Stimulated activated CD8-positive, alpha-beta memory T cell treated with anti-CD3 and anti-CD28 coated beads, Interleukin-2, amount 100 ng/mL, for 48 hours (primary cell): ENCODE measurements at regions not wholly inside any gene's neighbourhood (a gene's known extent, or its start where the extent isn't known, plus 50 kb on each side); places are given as distances from the start of the nearest gene placed in this dataset.
"Not testable (repeated sequence)": the region's sequence is repeated elsewhere in the genome, so short reads cannot be mapped to it uniquely, and the experiment has no call there.

Experiments used
- DNase-seq, 2 donors: peaks; one replicate each; pipeline ENCODE4 v3.0.0-alpha.2; 2020; ENCODE audit warnings: low read depth in 2 of 2

DNA sequence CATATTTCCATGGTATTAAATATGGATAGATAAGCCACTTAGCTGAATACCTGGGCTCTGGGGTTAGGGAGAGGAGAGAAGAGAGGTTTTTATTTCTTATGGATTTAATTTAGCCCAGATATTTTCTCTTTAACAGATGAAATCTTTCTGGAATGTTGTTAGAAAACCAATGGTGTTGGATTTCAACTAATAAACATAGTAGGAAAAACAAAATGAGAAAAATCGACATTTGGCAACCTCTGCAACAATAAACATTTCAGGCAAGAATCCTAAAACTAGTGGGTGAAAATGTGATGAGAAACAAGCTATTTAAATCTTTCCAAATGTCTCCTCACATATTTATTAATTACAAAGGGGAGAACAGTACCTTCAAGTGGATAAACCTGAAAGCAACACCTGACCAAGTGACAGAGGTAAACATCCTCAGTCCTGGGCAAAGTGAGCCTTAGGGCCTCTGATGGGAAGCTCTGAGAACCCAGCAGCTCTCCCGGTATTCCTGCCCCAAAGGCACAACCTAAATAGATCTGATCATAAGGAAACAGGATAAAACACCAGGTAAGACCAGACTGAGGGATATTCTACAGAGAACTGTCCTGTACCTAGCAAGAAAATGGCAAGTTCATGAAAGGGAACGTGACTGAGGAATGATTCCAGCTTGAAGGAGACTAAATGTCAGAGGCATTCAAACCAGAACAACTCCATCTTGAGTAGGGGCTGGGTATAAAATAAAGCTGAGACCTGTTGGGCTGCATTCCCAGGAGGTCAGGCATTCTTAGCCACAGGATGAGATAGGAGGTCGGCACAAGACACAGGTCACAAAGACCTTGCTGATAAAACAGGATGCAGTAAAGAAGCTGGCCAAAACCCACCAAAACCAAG, 163.7 kb downstream of the ESM1 start:
- DNase-seq = no peak

DNA sequence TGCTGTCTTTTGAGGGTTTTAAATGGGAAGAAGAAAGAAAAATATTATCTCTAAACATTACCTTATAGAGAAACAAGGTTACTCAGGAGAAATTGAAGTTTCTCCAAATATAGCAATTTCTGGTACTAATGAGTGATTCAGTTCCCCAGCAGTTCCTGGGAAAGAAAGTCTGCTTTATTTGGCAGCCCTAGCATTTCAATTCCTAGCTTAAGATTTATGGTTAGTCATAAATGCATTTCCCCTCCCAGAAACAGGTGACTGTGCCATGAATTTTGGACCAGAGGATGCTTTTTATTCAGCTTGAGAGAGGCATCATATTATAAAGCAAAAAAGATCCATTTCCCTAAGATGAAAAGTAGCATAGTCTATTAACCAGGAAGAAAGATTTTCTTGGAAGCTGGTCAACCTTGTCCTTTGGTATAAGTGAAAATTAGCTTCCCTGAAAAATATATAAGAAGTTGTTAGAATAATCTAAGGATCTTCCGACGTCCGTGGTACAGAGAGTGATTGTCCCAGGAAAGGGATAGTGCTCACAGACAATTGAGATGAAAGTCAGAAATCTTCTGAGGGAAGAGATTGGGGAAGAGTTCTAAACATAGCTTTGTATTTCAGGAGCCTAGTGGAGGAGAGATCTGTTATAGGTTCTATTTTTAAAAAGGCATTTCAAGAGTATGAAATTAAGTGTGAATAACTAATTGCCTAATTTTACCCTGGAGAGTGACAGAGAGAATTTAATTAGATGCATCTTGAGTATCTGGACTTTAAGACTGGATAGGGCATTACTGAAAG, 164.9 kb downstream of the ESM1 start:
- DNase-seq = no peak

DNA sequence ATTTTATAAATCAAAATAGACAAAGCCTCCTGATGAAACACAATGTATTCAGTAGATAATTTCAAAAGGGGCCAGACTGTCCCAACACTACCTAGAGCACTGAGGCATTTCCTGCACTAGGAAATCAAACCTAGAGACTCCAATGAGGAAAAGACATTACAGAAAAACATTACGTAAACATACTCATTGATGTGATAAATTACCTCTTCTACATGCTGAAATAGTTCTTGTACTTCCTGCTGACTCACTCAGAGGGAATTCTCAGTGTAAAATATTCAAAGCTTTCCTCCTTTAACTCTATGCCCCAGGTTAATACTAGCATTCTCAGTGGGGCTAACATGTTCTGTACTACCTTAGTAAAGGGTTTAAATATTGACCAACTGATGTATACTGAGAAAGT, 178.0 kb downstream of the ESM1 start:
- no peak for DNase-seq

DNA sequence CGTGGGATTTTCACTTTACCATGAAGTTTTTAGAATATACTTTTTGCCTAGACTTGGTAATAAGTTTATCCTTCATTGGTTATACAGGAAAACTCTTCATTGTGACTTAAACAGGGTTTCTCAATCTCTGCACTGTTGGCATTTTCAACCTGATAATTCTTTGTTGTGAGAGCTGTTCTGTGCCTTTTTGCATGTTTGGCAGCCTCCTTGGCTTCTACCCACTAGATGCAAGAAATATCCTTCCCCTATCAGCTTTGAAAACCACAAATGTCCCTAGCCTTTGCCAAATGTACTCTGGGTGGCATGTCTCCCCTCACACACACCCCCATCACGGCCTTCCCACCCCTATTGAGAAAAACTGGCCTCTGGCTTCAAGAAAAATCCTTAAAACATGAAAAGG, 180.9 kb downstream of the ESM1 start:
- DNase-seq = no peak

DNA sequence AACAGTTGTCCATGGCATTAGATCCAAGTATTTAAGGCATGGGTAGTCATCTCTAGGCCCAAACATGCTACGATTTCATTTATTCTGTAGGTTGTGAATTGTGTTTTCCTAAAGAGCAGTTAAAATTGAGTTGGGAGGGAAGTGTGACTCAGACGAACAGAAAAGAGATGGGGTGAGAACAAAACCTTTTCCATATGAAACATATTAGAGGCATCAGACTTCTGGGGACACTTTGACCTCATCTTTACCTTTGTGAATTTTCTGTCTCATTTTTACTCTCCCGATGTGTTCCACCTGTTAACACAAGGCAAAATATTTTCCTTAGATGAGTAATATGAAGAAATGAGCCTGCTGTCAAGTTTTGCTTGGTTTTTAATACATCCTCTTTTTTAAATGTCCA, 181.3 kb downstream of the ESM1 start:
- DNase-seq = no peak

DNA sequence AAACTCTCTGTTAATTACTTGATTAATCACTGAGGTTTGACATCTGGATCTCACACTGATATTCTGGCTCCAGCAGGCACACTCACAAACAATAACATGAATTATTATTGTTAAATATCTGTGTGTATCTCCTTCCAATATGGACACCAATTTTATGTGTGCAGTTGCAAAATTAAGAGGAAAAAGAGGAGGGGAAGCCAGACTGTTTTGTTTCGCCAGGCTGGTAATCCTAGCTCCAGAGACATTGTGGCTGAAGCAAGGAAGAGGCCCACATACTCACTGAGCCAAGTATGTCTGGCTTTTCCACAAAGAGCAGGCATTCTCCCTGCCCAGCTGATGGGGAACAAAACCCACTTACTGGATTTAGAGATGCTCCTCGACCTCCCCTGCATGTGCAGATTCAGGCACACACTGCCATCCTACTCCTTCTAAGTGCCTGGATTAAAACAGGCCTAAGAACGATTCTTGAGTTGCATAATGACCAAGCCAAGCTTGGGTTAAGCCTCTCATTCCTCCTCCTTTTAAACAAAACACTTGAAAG, 181.9 kb downstream of the ESM1 start:
- DNase-seq = no peak

DNA sequence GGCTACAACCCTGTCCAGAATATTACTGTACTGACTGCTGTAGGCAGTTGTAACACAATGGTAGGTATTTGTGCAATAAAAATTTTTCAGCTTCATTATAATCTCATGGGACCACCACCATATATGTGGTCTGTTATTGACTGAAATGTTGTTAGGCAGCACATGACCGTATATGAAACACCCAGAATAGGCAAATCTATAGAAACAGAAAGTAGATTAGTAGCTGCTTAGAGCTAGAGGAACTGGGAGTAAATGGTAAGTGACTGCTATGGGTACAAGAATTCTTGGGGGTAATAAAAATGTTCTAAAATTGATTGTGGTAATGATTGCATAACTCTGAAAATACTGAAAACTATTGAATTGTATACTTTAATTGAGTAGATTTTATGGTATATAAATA, 185.7 kb downstream of the ESM1 start:
- no peak for DNase-seq

DNA sequence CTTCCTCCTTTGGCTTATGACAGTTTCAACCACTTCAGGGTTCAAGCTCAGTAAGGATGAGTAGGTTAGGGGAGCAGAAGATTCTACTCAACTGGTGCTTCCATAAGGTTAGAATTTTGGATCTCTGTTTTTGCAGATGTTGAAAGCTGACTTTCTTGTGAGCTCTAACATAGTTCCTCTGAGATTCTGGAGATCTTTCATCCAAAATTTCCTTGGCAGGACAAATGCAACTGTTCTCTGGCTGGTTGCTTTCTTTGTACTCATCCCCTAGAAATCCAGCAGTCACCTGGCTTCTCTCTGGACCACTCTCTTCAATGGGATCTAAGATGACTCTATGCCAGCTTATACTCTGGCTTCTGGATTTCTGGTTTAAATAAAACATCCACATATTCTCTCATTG, 189.6 kb downstream of the ESM1 start:
- DNase-seq = no peak

DNA sequence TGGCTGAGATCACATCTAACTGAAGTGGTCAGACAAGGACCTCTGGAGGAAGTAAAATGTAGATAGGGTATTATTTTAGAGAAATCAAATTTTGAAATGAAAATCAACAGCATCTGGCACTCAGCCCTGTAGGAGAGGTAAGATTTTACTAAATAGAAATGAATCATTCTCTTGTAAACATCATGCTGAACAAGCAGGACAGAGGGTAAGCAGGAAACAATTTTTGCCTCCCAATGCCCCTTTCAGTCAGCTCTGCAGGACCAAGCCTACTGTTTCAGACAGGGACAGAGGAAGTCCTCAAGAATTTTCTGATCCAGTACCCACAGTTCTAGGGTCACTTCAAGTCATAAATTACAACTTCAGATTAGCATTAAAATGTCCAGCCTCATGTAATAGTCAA, 190.1 kb downstream of the ESM1 start:
- DNase-seq = no peak

DNA sequence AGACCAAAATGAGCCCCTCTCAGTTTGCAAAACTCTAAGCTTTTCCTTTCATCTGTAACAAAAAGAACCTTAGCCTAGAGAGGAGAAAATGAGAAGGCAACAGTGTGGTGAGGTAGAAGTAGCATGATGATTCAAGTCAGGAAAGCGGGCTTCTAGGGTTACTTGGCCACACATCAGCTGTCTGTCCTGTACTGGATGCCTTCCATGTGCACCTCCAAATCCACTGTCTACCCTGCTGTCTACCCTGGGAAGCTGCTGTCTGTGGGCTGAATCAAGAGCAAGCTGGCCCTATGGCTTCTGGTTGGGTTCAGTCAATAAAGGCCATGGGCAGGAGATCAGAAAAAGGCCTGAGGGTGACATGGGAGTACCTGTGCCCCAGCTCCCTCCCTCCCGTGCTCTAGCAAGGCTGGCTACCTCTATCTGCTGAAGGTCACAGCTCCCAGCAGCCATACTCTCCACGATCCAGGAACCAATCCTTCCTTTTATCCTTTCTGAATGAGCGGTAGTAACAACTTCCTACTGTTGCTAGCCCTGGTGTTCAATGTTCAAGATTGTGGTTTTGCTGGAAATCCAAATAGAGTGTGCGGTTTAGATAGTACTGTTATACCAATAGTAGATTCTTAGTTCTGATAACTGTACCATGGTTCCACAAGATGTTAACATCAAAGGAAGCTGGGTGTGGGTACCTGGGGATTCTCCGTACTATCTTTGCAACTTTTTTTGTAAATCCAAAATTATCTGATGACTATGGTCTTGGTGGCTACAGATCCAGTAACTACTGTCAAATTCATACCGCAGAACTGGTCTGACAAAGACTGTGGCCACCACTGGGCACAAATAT, 191.0 kb downstream of the ESM1 start:
- no peak for DNase-seq

DNA sequence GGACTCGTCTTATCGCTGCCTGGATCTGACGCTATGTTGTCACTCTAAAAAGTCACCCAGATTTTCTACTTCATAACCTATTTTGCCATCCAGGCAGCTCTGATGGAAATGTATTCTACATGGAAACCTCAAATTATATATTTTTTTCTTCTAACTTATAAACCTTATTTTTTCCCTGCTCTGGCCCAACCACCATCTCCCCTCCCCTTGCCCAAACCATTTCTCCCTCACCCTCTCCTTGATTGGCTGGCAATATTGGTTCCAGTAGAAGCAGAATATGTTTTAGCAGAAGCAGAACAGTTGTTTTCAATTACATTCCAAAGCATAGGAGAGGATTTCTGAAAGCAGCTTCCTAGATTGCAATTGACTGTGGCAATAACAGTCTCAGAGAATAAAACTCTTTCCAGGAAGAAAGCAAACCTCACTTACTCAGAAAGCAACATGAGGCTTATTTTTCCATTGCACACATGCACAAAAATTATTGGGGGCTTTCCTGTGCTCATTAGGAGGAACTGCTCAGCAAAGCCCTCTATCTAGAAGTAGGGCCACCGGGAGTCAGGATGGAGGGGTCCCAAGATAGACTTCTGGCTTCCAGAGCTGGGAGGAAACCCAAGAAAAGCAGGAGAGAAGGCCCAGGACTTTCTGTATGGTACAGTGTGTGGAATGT, 191.8 kb downstream of the ESM1 start:
- no peak for DNase-seq

DNA sequence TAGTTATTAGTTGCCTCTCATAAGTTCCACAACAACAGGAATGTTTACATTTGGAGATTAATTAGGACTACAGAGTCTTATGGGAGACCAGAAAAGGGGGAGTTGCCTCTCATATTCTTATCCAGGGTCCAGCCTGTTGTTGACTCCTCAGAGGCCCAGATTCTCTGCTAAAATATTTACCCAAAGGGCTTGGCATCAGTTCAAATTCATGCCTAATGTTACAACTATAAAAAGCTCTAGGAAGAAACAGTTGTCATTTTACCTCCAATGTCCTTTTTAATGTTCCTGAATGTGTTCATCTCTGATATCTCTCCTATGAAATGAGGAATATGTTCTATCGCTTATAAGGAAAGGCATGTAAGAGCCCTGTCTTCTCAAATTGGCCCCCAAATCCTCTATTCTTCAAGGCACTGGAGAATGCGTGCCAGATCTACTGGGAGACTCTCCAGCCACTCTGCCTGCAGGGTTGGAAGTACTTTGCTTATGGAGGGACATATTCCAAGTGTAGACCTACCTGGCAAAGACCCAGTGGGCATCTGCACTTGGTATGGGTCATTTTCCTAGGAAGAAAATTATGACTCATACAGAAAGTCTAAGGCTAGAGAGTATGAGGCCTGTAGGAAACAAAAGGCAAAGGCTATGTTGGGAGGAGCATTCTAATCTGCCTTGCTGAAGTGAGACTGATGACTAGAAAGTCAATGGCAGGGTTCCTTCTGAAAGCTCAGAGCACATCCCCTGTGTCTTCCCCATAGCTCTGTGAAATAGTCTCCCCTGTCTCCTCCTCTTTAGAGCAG, 192.6 kb downstream of the ESM1 start:
- DNase-seq = no peak

DNA sequence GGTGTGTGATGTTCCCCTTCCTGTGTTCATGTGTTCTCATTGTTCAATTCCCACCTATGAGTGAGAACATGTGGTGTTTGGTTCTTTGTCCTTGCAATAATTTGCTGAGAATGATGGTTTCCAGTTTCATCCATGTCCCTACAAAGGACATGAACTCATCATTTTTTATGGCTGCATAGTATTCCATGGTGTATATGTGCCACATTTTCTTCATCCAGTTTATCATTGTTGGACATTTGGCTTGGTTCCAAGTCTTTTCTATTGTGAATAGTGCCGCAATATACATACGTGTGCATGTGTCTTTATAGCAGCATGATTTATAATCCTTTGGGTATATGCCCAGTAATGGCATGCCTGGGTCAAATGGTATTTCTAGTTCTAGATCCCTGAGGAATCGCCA, 197.5 kb downstream of the ESM1 start:
- DNase-seq = not testable (repeated sequence)

DNA sequence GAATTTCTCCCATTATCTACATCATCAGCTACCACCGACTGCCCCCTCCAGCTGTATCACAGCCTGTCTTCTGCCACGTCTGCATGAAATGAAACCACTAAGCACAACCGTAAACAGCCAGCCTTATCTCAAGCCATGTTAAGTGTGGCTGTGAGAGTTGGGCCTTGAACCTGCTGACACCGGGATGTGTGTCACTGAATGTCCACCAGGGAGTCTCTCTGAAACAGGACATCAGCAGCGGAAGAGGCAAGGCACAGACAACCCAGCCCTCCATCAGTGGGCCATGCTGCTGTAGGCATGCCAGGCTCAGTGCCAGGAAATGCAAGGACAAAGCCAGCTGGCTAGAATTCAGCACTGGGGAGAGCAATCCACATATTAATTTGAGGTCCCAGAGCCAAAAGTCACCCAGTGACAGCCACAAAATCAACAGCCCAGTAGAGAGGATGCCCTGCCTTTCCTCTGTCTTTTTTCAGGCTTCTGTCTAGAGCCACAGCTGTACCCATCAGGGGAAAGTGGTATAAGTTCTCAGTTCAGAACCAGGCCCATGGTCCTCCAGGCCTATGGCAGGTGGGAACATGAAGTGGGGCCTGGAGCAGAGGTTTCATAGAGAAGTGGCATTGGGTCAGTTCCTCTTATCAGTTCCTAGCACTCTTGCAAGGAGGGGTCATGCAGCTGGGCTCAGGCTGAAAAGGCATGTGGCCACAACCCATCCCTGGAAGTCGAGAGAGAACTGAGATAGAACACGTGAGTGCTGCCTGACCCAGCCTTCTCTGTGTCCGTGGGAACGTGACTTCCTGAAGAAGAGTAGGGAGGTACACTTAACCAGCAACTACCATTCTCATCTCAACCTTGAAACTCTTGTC, 199.4 kb downstream of the ESM1 start:
- no peak for DNase-seq

DNA sequence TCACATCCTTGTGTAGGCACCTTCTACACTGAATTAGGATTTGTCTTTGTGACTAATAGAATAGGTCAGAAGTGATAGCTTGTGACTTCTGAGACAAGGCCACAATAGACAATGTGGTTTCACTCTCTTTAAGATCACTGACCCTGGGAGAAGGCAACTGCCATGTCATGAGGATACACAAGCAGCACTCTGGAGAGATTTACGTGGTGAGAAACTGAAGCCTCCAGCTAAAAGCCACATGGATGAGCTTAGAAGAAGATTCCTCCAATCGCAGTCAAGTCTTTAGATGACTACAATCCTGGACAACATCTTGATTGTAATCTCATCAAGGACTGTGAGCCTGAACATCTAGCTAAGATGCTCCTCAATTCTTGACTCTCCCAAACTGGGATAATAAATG, 206.6 kb downstream of the ESM1 start:
- DNase-seq = no peak

DNA sequence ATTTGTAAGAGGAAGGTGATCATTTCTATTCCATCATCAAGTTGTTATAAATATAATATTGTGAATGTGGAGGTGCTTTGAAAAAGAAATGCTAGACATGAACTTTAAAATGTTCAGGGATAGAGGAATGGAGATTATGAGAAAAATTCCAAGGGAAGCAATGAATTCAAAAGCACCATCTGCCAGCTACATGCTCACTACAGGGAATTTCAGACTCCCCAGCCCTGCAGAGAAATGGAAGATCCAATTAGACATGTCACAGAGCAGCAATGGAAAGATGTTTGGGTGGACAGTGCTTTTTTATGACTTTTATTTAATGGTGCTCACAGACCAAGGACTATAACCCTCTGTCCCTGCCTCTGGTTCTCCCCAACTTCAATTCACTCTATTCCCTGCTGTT, 209.7 kb downstream of the ESM1 start:
- DNase-seq = no peak

DNA sequence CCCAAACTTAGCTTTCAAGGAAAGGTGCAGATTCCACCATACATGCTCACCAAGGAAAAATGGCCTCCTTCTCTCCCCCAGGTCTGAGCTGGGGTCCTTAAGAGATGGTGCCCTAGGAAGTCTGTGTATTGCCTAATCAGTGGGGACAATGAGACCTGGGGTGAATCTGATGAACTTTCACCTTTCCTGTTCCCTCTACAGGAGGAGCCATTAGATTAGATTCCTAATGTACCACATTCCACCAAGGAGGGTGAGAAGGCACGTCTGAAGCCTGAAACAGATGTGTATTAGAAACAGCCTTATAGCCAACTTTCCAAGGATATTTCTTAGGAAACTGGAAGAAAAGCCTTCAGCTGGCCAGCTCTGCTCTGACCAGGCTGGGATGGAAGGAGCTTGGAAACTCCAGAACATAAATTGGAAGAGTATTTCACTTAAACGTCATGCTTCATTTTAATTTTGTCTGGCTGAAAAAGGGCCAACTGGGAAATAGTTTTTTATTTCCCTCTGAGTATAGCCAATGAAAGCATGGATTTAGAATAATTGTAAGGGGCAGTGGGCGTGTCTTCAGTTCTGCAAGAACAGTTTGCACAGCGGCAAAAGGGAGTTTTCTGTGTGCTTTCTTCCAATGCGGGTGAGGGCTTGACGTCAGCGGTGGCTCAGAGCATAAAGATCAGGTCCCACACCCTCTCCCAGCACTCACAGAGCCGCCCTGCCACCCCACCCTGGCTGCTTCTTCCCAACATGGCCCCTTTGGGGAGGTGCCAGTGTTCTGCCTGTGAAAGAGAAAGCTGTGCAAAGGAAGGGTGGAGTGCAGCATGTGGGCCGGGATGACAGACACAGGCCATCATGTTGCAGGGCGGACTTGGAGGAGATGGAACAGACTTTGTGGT, 210.9 kb downstream of the ESM1 start:
- DNase-seq = no peak

DNA sequence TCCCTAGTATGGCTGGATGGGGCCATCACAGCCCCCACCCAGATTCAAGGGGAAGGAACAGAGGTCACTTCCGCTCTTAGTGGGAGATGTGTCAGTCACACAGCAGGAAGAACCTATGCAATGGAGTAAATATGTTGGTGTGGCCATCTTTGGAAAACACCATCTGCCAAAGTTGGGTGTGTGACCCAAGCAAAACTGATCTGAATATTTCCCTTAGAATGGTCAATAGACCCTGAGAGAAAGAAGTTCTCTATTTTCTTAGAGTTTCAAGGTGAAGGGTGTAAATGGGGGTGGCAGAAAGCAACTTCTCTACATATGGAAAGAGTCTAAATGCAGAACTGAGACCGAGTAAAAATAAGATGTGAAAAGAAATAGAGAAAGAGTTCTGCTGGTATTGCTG, 212.7 kb downstream of the ESM1 start:
- no peak for DNase-seq

DNA sequence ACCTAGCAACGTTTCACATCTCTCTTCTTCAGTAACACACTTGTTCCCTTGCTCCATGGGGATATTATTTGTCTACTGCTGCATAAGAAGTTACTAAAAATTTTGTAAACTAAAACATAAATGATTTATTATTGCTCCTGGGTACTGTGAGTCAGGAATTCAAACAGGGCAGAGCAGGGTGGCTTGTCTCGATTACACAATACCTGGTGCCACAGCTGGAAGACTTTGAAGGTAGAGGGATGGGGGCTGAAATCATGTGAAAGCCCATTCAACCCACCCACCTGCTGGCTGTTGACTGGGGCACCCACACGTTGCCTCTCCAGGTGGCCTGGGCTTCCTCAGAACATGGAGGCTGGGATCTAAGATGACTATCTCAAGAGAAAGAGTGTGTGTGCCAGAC, 213.2 kb downstream of the ESM1 start:
- no peak for DNase-seq
